Stomach smooth muscle (tissue), 2 donors: ENCODE measurements at regions not wholly inside any gene's neighbourhood (a gene's known extent, or its start where the extent isn't known, plus 50 kb on each side); places are given as distances from the start of the nearest gene placed in this dataset.

Experiments
- H3K27ac ChIP-seq: one replicate; pipeline ENCODE4 v1.7.0; 2013; ENCODE audit warnings: mild to moderate bottlenecking, low read length, inconsistent platforms
- H3K27me3 ChIP-seq, 2 donors: one replicate each; pipeline ENCODE4 v1.7.0; 2013; ENCODE audit warnings: low read length in 2 of 2; ENCODE audit not compliant: insufficient read depth in 2 of 2, control insufficient read depth in 1 of 2
- H3K36me3 ChIP-seq, 2 donors: one replicate each; pipeline ENCODE4 v1.7.0; 2013; ENCODE audit warnings: low read length in 2 of 2; ENCODE audit not compliant: control insufficient read depth in 2 of 2, insufficient read depth in 2 of 2
- H3K4me1 ChIP-seq: one replicate; pipeline ENCODE4 v1.7.0; 2013; ENCODE audit warnings: low read length; ENCODE audit not compliant: control insufficient read depth, insufficient read depth
- H3K4me3 ChIP-seq, 2 donors: one replicate each; pipeline ENCODE4 v1.7.0; 2013; ENCODE audit warnings: low read length in 2 of 2
- H3K9ac ChIP-seq, 2 donors: one replicate each; pipeline ENCODE4 v1.7.0; 2013; ENCODE audit warnings: low read length in 2 of 2, mild to moderate bottlenecking in 1 of 2
- H3K9me3 ChIP-seq, 2 donors: one replicate each; pipeline ENCODE4 v1.7.0; 2013; ENCODE audit warnings: low read length in 2 of 2; ENCODE audit not compliant: control insufficient read depth in 2 of 2
- donor health status: healthy.
- donor health status: Pancreatic carcinoma.

GRCh38 chr3:76864355-76864754 lies 175.5 kb upstream of the ROBO2 start:
- H3K4me3 ChIP-seq = no peak overlapping the region
- no peaks in the 10 kb centered on the region for H3K4me1 ChIP-seq
- H3K36me3 ChIP-seq = no peaks in the 10 kb centered on the region
- H3K27me3 ChIP-seq = no peaks in the 10 kb centered on the region
- H3K27ac ChIP-seq = no peak overlapping the region
- no peak overlapping the region for H3K9ac ChIP-seq
- H3K9me3 ChIP-seq = no peaks in the 10 kb centered on the region

GRCh38 chr3:76866729-76867408 lies 173.0 kb upstream of the ROBO2 start:
- Histone ChIP-seq H3K27me3 (no peaks in the 10 kb centered on the region), H3K27ac (no peak overlapping the region), H3K9ac (no peak overlapping the region), H3K4me3 (no peak overlapping the region), H3K36me3 (no peaks in the 10 kb centered on the region), H3K4me1 (no peaks in the 10 kb centered on the region), H3K9me3 (no peaks in the 10 kb centered on the region)

GRCh38 chr3:76869726-76870384 lies 170.0 kb upstream of the ROBO2 start:
- H3K9ac ChIP-seq = no peak overlapping the region
- no peaks in the 10 kb centered on the region for H3K9me3 ChIP-seq
- H3K36me3 ChIP-seq = no peaks in the 10 kb centered on the region
- H3K27ac ChIP-seq = no peak overlapping the region
- H3K27me3 ChIP-seq = no peaks in the 10 kb centered on the region
- no peaks in the 10 kb centered on the region for H3K4me1 ChIP-seq
- H3K4me3 ChIP-seq = no peak overlapping the region

- no peak overlapping the region for H3K27ac ChIP-seq
- H3K4me3 ChIP-seq = no peak overlapping the region
- H3K27me3 ChIP-seq = no peaks in the 10 kb centered on the region
- no peaks in the 10 kb centered on the region for H3K4me1 ChIP-seq
- no peak overlapping the region for H3K9ac ChIP-seq
- no peaks in the 10 kb centered on the region for H3K36me3 ChIP-seq
- H3K9me3 ChIP-seq = no peaks in the 10 kb centered on the region
These were observed 168.2 kb upstream of the ROBO2 start for GRCh38 chr3:76871655-76872054.

- Histone ChIP-seq H3K4me3 (no peak overlapping the region), H3K27ac (no peak overlapping the region), H3K4me1 (no peaks in the 10 kb centered on the region), H3K9ac (no peak overlapping the region), H3K27me3 (no peaks in the 10 kb centered on the region), H3K36me3 (no peaks in the 10 kb centered on the region), H3K9me3 (no peaks in the 10 kb centered on the region)
These were observed 166.9 kb upstream of the ROBO2 start for GRCh38 chr3:76872999-76873398.

GRCh38 chr3:76873532-76874242 lies 166.2 kb upstream of the ROBO2 start:
- Histone ChIP-seq H3K36me3 (no peaks in the 10 kb centered on the region), H3K27me3 (no peaks in the 10 kb centered on the region), H3K9me3 (no peaks in the 10 kb centered on the region), H3K4me1 (no peaks in the 10 kb centered on the region), H3K27ac (no peak overlapping the region), H3K9ac (no peak overlapping the region), H3K4me3 (no peak overlapping the region)

- Histone ChIP-seq H3K4me1 (no peaks in the 10 kb centered on the region), H3K4me3 (no peak overlapping the region), H3K36me3 (no peaks in the 10 kb centered on the region), H3K27ac (no peak overlapping the region), H3K27me3 (no peaks in the 10 kb centered on the region), H3K9ac (no peak overlapping the region), H3K9me3 (no peaks in the 10 kb centered on the region)
These were observed 159.9 kb upstream of the ROBO2 start for GRCh38 chr3:76879959-76880358.

GRCh38 chr3:76886761-76887500 lies 153.0 kb upstream of the ROBO2 start:
- H3K4me3 ChIP-seq = no peak overlapping the region
- H3K27me3 ChIP-seq = no peaks in the 10 kb centered on the region
- no peak overlapping the region for H3K27ac ChIP-seq
- H3K4me1 ChIP-seq = no peaks in the 10 kb centered on the region
- H3K9me3 ChIP-seq = no peaks in the 10 kb centered on the region
- no peaks in the 10 kb centered on the region for H3K36me3 ChIP-seq
- no peak overlapping the region for H3K9ac ChIP-seq

GRCh38 chr3:76888856-76889255 lies 151.0 kb upstream of the ROBO2 start:
- Histone ChIP-seq H3K9me3 (no peaks in the 10 kb centered on the region), H3K9ac (no peak overlapping the region), H3K27me3 (no peaks in the 10 kb centered on the region), H3K4me1 (no peaks in the 10 kb centered on the region), H3K36me3 (no peaks in the 10 kb centered on the region), H3K27ac (no peak overlapping the region), H3K4me3 (no peak overlapping the region)

- H3K9ac ChIP-seq = no peak overlapping the region
- no peaks in the 10 kb centered on the region for H3K4me1 ChIP-seq
- H3K9me3 ChIP-seq = no peaks in the 10 kb centered on the region
- no peaks in the 10 kb centered on the region for H3K27me3 ChIP-seq
- no peak overlapping the region for H3K27ac ChIP-seq
- no peaks in the 10 kb centered on the region for H3K36me3 ChIP-seq
- no peak overlapping the region for H3K4me3 ChIP-seq
These were observed 150.0 kb upstream of the ROBO2 start for GRCh38 chr3:76889911-76890310.
